ENCODE measurements at regions not wholly inside any gene's neighbourhood (a gene's known extent, or its start where the extent isn't known, plus 50 kb on each side); places are given as distances from the start of the nearest gene placed in this dataset.

DNA sequence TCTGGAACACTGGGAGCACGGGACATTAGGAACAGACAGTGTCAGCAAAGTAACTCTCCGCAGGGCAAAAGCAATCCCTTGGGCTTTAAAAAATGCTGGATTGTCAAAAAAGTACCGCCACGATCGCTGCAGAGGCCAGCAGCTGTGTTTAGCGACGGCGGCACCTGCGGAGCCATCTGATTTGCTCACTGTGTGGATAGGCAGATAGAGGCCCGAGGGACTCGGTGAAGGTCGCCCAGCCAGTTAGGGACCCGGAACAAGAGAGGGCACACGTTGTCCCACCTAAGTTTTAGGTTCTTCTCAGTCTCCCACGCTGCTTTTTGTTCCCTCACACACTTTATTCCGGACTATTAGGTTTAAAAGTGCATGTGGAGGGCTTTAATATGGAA, 238.3 kb downstream of the TEX29 start:
- DNase-seq (ENCODE audit: low read depth): no peak

DNA sequence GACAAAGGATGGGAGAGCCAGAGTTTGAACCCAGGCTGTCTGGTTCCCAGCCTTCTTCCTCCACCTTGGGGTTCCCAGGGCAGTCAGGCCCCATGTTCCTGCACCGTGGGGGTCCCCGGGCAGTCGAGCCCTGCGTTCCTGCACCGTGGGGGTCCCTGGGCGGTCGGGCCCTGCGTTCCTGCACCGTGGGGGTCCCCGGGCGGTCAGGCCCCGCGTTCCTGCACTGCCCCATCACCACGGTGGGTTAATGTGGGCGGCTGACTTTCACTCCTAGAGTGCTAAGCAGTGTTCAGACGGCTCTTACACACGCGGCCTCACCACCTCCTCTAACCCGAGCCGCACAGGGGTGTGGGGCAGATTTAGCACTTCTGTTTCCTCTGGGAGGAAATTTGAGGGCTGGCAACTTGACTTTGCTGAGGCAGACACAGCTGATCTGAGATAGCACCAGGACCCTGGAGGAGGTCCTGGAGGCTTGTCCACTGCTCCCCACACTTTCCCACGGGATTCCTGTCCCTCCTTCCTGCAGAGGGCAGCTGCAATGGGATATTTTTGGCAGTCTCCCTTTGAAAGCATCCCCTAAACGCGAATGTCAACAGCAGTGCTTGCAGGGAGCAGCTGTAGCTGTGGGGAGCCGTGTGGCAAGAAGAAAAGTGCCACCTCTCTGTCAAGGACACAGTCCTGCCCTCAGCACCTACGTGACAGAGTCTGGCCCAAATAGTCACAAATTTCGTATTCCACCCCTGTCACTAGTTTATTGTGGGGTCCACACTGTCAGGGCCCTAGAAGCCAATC, 239.4 kb downstream of the TEX29 start:
- no peak for DNase-seq (ENCODE audit: low read depth)

GRCh38 chr13:111561091-111561781, 240.8 kb downstream of the TEX29 start:
- DNase-seq (ENCODE audit: low read depth): no peak

DNA sequence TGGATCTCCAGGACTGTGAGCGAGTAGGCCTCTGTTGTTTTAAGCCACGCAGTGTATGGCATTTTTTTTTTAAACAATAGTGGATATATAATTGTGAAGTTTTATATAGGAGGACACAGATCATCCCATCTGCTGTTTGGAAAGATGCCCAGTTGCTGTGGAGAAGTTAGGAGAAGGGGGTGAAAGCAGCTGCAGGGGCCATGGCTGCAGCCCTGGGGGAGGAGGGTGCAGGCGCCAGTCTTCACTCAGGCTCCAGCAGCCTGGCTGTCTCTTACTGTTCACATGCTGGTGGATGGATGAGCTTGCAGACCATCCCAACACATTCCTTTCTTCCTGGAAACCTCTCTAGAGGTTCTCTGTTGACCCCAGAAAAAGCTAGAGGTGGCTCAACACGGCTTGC, 242.3 kb downstream of the TEX29 start:
- no peak for DNase-seq (ENCODE audit: low read depth)

DNA sequence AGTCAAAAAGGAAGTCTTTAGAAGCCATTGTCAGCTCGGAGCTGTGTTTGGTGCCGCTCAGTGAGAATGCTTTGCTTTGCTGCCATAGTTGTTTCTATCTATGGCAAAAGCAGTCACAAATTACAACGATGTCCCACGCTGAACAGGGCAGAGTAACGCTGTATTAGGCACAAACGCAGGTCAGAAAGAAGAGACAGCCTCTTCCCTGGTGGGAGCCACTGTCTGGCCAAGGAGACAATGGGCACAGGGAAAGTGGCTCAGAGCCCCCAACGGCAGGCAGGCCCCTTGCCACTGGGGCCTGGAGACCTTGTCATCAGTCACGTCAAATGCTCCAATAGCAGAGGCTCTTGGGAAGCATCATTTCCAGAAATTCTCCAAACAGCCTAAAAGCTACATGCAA, 244.2 kb downstream of the TEX29 start:
- no peak for DNase-seq (ENCODE audit: low read depth)

- DNase-seq (ENCODE audit: low read depth): no peak
Observed at GRCh38 chr13:111565400-111565799, 245.0 kb downstream of the TEX29 start.

- DNase-seq (ENCODE audit: low read depth): no peak
Observed at GRCh38 chr13:111566567-111566966, 246.1 kb downstream of the TEX29 start.

DNA sequence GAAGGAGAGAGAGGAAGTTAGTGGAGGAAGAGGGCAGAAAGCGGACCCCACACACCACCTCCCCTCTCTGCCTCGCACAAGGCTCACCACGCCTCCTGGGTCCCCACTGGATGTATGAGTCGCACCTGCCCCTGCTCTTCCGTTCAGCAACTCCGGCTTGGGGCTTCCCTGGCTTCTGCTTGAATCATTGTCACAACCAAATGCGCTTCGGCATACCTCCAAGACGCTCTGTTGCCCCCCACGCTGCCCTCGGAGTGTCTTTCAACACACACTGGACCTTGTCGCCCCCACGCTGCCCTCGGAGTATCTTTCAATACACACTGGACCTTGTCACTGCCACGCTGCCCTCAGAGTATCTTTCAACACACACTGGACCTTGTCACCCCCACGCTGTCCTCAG, 247.2 kb downstream of the TEX29 start:
- DNase-seq (ENCODE audit: low read depth): no peak

DNA sequence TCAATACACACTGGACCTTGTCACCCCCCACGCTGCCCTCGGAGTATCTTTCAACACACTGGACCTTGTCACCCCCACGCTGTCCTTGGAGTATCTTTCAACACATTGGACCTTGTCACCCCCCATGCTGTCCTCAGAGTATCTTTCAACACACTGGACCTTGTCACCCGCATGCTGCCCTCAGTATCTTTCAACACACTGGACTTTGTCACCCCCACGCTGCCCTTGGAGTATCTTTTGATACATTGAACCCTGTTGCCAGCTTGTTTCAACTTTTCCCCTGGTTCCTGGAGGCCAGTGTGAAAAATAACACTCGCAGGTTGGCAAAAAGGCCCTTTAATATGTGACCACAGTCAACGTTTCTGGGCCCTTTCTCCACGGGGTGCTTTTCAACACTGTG, 247.8 kb downstream of the TEX29 start:
- no peak for DNase-seq (ENCODE audit: low read depth)

DNA sequence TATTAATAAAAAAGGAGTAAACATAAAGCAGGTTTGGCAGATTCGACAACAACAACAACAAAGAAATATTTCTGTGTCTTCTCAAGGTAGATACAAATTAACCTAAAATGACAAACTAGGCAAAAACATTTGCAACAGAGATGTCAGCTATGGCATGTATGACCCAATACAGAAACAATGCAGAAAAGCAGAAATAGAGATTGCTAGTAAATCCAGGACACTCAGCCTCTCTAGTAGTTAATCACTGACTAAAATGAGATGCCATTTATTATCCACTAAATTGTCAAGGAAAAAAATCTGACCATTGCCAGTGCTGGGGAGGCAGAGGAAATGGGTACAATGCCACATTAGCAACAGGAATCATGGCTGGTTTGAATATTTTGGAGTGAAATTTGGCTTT, 250.5 kb downstream of the TEX29 start:
- DNase-seq (ENCODE audit: low read depth): no peak

GRCh38 chr13:111572956-111573761, 252.7 kb downstream of the TEX29 start:
- no peak for DNase-seq (ENCODE audit: low read depth)

DNA sequence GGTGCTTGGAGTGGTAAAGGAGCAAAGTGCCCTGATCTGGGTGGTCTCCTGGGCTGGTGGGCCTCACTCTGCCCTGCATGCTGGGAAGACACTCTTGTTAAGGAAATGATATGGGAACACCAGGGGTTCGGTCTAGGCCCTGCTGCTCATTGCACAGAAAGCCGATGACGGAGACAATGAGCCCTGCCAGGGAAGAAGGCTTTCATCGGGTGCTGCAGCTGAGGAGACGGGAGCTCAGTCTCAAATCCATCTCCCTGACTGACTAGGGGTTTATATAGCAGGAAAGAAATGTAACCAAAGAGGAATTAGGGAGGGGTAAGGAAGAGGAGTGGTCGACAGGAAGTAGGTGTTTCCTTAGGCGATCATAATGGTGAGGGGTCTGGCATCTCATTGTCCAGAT, 253.4 kb downstream of the TEX29 start:
- DNase-seq (ENCODE audit: low read depth): no peak

DNA sequence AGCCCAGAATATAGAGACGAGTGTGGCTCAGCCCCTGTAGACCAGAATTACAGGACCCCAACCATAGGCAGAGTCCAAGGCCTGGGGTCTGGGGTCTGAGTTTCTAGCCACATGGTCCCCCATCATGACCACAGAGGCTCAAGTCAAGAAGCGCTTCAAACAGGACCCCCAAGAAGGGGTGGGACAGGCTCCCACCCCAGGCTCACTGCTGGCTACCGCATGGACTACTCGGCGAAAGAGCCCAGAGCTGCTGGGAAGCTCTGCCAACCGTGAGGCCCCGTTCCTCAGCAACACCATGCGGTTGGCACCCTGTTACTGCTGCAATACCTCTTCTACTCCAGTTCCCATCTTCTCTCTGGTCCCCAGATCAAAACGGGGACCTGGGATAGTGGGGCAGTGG, 254.8 kb downstream of the TEX29 start:
- DNase-seq (ENCODE audit: low read depth): no peak

- no peak for DNase-seq (ENCODE audit: low read depth)
Observed at GRCh38 chr13:111575719-111576118, 255.3 kb downstream of the TEX29 start.

DNA sequence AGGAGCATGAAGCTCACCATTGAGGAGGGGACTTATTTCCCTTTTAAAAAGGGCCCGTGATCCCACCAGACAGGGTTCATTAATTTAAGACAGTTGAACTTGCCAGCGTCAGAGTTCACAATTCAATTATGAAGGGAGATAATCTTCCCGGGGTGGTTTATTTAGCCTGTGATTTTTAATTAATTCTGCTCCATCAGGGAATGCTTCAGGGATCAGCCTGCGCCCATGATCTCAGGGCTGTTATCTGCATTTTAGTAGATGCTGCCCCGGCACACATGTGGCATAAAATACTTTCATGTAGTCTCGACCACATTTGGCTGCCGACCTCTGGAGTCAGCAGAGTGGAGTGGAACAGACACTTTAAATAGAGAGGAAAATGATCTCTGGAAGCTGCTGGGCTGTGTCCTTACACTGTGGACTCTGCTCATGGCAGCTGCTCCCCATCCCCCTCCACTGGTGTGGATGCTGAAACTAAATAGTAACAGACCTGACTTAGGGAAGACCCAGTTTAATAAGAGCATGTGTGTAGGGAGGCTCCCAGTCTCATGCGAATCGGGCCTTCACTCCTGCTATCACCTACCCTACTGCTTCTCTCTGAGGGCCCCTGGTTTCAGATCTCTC, 256.9 kb downstream of the TEX29 start:
- DNase-seq (ENCODE audit: low read depth): no peak

DNA sequence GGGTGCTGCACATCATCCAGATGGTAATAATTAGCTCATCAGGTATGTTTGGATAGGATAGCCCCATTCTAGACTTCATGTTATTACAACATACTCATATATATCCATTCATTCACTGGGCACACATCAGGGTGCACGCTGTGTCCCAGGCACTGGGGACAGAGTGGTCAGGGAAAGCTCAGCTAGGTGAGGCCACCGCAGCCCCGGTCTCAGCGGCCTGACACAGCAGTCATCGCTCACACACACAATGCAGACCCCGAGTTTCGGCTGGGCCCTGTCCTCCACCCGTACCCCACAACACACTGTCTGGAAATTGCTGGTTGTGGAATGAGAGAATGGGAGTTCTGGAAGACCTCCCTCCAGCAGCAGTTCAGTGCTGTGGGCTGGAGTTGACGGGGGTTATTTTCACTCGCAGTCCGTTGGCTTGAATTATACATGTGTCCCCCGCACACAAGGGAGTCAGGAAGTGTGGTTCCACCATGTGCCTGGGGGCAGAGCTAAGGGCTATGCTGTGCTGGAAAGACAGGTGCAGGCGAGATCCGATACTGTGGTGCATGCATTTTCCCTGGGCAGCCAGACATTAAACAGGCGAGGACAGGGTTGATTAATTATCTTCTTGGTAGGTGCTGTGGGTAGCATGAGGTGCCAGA, 257.6 kb downstream of the TEX29 start:
- no peak for DNase-seq (ENCODE audit: low read depth)

GRCh38 chr13:111584101-111584672, 263.7 kb downstream of the TEX29 start:
- no peak for DNase-seq (ENCODE audit: low read depth)

- no peak for DNase-seq (ENCODE audit: low read depth)
Observed at GRCh38 chr13:111584870-111585269, 264.4 kb downstream of the TEX29 start.

GRCh38 chr13:111586291-111586690, 265.8 kb downstream of the TEX29 start:
- no peak for DNase-seq (ENCODE audit: low read depth)

DNA sequence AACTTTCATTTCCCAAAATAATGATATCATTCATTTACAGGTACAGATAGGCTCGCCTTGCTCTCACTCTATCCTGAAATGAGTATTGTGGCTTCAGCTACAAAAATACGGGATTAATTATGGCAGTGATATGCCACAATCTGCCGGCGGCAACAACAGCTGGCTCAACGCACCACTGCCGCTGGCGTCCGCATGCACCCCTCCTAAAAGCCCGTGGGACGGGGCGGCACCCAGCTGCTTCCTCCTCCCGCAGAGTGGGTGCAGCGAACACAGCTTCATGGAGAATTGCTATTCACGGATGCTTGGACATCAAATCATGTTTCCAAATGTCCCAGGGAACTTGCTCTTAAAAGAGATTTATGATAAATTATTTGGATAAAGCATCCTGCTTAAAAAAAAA, 266.8 kb downstream of the TEX29 start:
- no peak for DNase-seq (ENCODE audit: low read depth)

DNA sequence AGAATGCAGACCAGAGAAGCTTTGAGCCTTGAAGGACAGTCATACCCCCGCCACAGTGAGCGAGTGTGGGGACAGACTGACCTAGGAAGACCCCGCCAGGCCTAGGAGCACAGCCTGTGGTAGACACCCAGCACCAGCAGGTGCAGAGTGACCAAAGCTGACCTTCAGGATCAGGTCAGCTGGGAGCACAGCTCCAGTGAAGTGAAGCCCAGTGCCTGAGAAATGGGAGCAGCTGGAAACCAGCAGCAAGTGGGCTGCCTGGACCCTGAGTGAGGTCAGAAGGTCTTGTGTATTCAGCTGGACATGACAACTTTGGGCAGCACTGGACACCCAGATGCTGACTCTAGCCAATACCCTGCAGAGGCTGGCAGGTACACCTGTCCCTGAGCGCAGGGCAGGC, 268.9 kb downstream of the TEX29 start:
- DNase-seq (ENCODE audit: low read depth): no peak

DNA sequence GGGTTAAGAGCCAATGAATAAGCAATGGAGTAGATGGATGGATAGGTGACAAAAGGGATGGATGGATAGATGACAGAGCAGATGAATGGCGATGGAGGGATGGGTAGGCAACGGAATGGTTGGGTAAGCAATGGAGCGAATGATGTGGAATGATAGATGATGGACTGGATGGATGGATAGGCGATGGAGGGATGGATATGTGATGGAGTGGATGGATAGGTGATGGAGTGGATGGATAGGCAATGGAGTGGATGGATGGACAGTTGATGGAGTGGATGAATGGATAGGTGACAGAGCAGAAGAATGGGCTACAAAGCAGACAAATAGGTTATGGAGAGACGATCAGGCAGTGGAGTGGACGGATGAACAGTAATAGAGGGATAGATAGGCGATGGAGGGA, 269.6 kb downstream of the TEX29 start:
- DNase-seq (ENCODE audit: low read depth): no peak

Measured in fibroblast of gingiva (primary cell).